Heart right ventricle (tissue), 16 donors: ENCODE measurements at regions not wholly inside any gene's neighbourhood (a gene's known extent, or its start where the extent isn't known, plus 50 kb on each side); places are given as distances from the start of the nearest gene placed in this dataset.

Experiments
- ATAC-seq, 8 donors: fragments of 200-7000 bp; cut with Tn5 transposase; one replicate each; pipeline ENCODE4 v1.9.1; 2020; ENCODE audit warnings: mild to moderate bottlenecking in 8 of 8, moderate library complexity in 8 of 8, moderate number of reproducible peaks in 1 of 8
- DNase-seq, 2 donors: peaks; one replicate each; pipeline ENCODE4 v3.0.0-alpha.2; 2020
- H3K27ac ChIP-seq, 10 donors: fragments of 200-600 bp; sonication (generic) in 2 of 10; one replicate each; pipeline versions ENCODE4 v1.5.0 to v1.8.0; 2020 to 2022; ENCODE audit warnings: mild to moderate bottlenecking in 3 of 10
- H3K27me3 ChIP-seq, 7 donors: fragments of 200-600 bp; one replicate each; pipeline ENCODE4 v1.8.0; 2021 to 2022; ENCODE audit warnings: mild to moderate bottlenecking in 2 of 7
- H3K36me3 ChIP-seq, 9 donors: fragments of 200-600 bp; sonication (generic) in 1 of 9; one replicate each; pipeline versions ENCODE4 v1.5.0 to v1.8.0; 2020 to 2022; ENCODE audit warnings: mild to moderate bottlenecking in 2 of 9
- H3K4me1 ChIP-seq, 9 donors: fragments of 200-600 bp; sonication (generic) in 1 of 9; one replicate each; pipeline versions ENCODE4 v1.5.0 to v1.8.0; 2020 to 2022; ENCODE audit warnings: mild to moderate bottlenecking in 4 of 9
- H3K4me3 ChIP-seq, 10 donors: fragments of 200-600 bp; sonication (generic) in 2 of 10; one replicate each; pipeline versions ENCODE4 v1.5.0 to v1.8.0; 2020 to 2022; ENCODE audit warnings: mild to moderate bottlenecking in 7 of 10, moderate library complexity in 2 of 10
- H3K9me3 ChIP-seq, 11 donors: fragments of 200-600 bp in 10 of 11; sonication (generic) in 2 of 11; one replicate each; pipeline versions ENCODE4 v1.5.0 to v1.8.0; 2013 to 2022; ENCODE audit warnings: mild to moderate bottlenecking in 2 of 11, control low read depth in 1 of 11, moderate library complexity in 1 of 11
- WGBS, 2 donors: extraction: QIAGEN DNeasy Blood & Tissue Kit; methylation state at CpG; one replicate each; pipeline ENCODE4 v1.1.7; 2013; ENCODE audit warnings: inconsistent platforms in 1 of 2; 5-methylcytosine and 5-hydroxymethylcytosine counted together
- intact Hi-C, 10 donors: fragments of 100-400 bp; cut with DNase I; formaldehyde crosslinking; loops; one replicate each; pipeline versions ENCODE4 v1.11.1 to v1.14.2; 2022
- TF ChIP-seq, protein P1 (sequence below), 9 donors: fragments of 200-600 bp; sonication (generic) in 2 of 9; IDR thresholded peaks; one replicate each; pipeline versions ENCODE4 v1.5.0 to v1.8.0; 2021 to 2022; ENCODE audit warnings: antibody characterized with exemption in 9 of 9, mild to moderate bottlenecking in 5 of 9, moderate library complexity in 1 of 9
- donor health status: Arrhythmogenic right ventricular cardiomyopathy.
- donor health status: ischemic (EF 13 %, LVEDD 7.1; RV severe dilation, severe dysfunction).
- donor health status: healthy with polysubstance abuse.
- donor health status: DM: no; HTN: yes; CAD: no.
- donor health status: DM: no; HTN: no; CAD: no.
- donor health status: ischemic (EF 25% LVEDD 6.9; RV normal size, moderate dysfunction).
- donor health status: ischemic (EF 25% LVEDD 5.7; RV mildly dilated, moderate dysfunction).
- donor health status: healthy.
- donor health status: DM: yes; HTN: yes; CAD: no.
- donor health status: Ischemic cardiomyopathy.
- donor health status: ischemic (EF 35%, LVEDD 5.7; RV mildly dilated, moderate dysfunction).
- donor health status: nonischemic (EF 11% LVEDD 7.7; RV severe dilation, severe dysfunction).
- donor health status: DM: yes; HTN: yes; CAD: no.
- donor health status: PGD.
- donor health status: ischemic (EF 29% LVEDD 5.4; RV normal size, mild dysfunction).
- donor health status: nonischemic (EF 23%, LVEDD 6.1; RV moderate dilation, normal function).

DNA sequence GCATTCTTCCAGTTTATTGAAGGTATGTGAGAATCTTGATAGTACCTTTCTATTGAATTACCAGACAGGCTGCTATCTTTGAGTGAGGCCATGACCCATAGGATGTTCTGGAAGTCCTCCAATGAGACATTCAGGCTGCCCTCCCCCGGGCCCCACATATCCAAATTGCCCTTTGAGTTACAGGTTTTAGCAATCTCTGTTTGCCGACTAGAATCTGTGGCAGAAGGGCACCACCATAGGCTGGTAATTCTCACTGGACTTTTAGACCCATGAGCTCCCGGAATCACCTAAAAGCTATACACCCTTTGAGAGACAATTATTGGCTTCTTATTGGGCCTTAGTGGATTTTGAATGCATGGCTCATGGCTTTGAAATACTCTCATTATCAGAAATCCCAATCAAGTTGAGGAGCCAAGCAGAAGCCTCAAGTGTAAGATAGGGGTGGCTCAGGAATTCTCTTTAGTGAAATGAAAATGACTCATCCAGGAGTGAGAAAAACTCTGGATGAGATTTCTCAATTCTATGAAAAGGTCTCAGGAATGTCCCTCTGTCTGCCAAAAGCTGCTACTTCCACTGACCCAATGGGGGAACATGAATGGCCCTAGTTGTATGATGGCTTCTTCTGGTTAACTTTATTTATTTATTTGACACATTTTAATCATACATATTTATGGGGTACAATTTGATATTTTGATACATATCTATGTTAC lies 172.1 kb upstream of the CSNK1A1L start:
- no peak for ATAC-seq
- Histone ChIP-seq H3K9me3 (peaks cover 0 to 19% (median 0%) of the 10 kb centered on the region in 11 donors), H3K36me3 (no peaks in the 10 kb centered on the region), H3K27ac (no peak overlapping the region), H3K4me1 (no peaks in the 10 kb centered on the region), H3K4me3 (no peak overlapping the region), H3K27me3 (no peaks in the 10 kb centered on the region)
- intact Hi-C loops = no loop called here
- TF ChIP-seq, protein P1, sequence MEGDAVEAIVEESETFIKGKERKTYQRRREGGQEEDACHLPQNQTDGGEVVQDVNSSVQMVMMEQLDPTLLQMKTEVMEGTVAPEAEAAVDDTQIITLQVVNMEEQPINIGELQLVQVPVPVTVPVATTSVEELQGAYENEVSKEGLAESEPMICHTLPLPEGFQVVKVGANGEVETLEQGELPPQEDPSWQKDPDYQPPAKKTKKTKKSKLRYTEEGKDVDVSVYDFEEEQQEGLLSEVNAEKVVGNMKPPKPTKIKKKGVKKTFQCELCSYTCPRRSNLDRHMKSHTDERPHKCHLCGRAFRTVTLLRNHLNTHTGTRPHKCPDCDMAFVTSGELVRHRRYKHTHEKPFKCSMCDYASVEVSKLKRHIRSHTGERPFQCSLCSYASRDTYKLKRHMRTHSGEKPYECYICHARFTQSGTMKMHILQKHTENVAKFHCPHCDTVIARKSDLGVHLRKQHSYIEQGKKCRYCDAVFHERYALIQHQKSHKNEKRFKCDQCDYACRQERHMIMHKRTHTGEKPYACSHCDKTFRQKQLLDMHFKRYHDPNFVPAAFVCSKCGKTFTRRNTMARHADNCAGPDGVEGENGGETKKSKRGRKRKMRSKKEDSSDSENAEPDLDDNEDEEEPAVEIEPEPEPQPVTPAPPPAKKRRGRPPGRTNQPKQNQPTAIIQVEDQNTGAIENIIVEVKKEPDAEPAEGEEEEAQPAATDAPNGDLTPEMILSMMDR (IDR thresholded peaks at IDR 0.05) = no peak
- DNase-seq = no peak
- WGBS, 2 donors = 53% methylated on average over 3 of the region's 3 CpGs

DNA sequence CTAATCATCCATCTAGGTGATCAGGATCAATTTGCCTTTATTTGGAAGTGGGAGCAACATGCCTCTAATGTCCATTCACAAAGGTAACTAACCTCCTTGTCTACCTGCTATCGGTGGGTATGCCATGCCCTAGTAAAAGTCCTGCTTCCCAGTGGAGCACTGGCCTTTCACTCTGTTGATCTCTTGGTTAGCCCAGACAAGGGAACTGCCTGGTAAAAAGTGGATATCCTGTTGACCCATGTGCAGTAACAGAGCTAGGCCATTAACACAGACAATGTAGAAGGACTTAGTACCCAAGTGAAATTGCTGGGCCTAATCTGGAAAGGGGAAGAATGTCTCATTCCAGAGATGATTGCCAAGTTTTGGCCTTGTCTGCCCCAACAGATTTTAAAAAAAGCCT lies 171.5 kb upstream of the CSNK1A1L start:
- H3K27me3 ChIP-seq = no peaks in the 10 kb centered on the region
- no peaks in the 10 kb centered on the region for H3K4me1 ChIP-seq
- ATAC-seq (no peak), DNase-seq (no peak)
- TF ChIP-seq, protein P1 (IDR thresholded peaks at IDR 0.05) = no peak
- WGBS, 2 donors = 93 to 100% methylated on average over 1 of the region's 1 CpG
- no peak overlapping the region for H3K27ac ChIP-seq
- peaks cover 0 to 16% (median 0%) of the 10 kb centered on the region in 11 donors for H3K9me3 ChIP-seq
- no peaks in the 10 kb centered on the region for H3K36me3 ChIP-seq
- intact Hi-C loops = no loop called here
- no peak overlapping the region for H3K4me3 ChIP-seq

DNA sequence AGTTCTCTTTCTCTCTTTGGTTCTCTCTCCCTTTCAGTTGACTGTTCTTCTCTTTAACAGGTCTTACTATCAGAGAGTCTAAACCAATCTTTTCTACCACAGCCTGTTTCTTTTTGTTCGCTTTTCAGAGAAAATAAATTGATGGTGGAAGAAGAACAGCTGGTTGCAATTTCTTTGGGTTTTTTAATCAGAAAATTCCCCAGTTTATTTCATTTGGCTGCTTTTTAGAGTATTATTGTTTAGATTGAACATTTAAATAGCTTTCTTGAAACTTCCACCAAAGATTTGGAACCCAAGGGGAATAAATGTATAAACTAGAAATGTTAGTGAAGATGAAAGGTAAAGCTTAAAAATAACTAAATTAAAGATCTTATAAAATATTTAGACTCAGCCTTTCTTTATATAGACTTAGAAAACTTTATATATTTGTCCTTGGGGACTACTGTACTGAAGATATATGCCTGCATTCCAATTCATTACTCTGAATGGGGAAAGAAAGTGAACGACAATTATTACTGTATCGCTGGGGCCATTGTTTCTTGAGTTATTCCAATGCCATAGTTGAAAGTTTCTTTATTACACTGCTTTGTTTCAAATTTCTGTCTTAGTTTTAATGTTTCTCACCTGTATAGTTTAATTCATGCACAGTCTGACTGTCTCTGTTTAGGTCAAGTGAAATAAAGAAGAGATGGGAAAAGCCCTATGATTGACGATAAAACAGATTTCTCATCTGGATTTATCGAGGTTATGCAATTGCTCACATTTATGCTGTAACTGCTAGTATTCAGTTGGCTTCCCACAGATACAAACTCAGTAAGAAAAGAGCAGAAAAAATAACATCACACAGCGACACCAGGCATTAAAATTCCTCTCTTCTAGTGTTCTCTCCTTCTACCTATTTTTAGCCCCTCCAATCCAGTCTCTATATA lies 169.4 kb upstream of the CSNK1A1L start:
- Histone ChIP-seq H3K27ac (no peak overlapping the region), H3K27me3 (no peaks in the 10 kb centered on the region), H3K36me3 (no peaks in the 10 kb centered on the region), H3K4me3 (no peak overlapping the region), H3K9me3 (peaks cover 0 to 29% (median 3%) of the 10 kb centered on the region in 11 donors), H3K4me1 (no peaks in the 10 kb centered on the region)
- TF ChIP-seq, protein P1 (IDR thresholded peaks at IDR 0.05) = no peak
- ATAC-seq (no peak), DNase-seq (no peak)
- intact Hi-C loops = no loop called here
- WGBS, 2 donors = 85 to 88% methylated on average over 6 of the region's 6 CpGs

DNA sequence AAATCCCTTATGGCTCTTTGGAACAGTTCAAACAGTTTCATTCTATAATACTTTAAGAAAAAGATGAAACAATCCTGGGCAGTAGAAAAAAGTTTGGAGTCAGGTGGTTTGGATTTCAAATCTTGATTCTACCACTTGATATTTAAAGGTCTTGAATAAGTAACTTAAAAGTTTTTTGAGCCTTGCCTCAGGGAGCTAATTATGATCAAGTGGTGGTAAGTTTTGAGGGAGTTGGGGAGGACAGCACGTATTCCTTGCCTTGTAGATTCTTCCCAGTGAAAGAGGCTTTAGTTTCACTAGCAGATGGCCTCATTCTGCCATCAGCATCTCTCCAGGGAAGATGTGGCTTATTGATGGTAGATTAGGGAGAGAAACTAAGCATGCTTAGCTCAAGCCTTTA lies 168.4 kb upstream of the CSNK1A1L start:
- no peak for ATAC-seq
- H3K9me3 ChIP-seq = peaks cover 0 to 33% (median 6%) of the 10 kb centered on the region in 11 donors
- TF ChIP-seq, protein P1 (IDR thresholded peaks at IDR 0.05) = no peak
- H3K27ac ChIP-seq = no peak overlapping the region
- intact Hi-C loops = no loop called here
- no peaks in the 10 kb centered on the region for H3K36me3 ChIP-seq
- no peak overlapping the region for H3K4me3 ChIP-seq
- H3K27me3 ChIP-seq = no peaks in the 10 kb centered on the region
- DNase-seq = no peak
- 70 to 79% methylated on average over 1 of the region's 1 CpG for WGBS, 2 donors
- no peaks in the 10 kb centered on the region for H3K4me1 ChIP-seq
